ENCODE measurements at regions not wholly inside any gene's neighbourhood (a gene's known extent, or its start where the extent isn't known, plus 50 kb on each side); places are given as distances from the start of the nearest gene placed in this dataset.

DNA sequence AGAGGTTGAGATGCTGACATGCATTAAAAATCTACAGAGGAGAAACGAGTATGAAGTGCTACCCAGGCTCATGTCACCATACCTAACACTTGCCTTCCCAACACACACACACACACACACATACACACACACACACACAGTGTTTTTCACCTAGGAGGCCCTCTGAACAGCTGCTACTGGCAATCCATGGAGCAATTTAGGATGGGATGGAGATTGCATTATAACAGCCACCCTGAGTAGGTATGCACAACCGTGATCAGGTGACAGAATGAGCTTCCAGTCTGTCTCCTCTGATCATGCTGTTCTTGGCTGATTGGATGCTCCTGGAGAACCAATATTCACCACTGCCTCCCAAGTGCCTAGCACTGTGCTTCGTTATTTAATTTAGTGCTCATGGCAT is 528.5 kb upstream of the CDH5 start:
- no peaks in the 10 kb centered on the region for H4K20me1 ChIP-seq (ENCODE audit: insufficient read depth, low read length)
- no peak overlapping the region for H3K18ac ChIP-seq (ENCODE audit: low read depth, low read length)
- in situ Hi-C loops (cut with MboI; ENCODE audit: low sequenced_read_pairs) (no loop called here), dilution Hi-C loops (cut with HindIII; ENCODE audit: low sequenced_read_pairs, unreplicated experiment) (no loop called here), intact Hi-C loops (cut with micrococcal nuclease) (no loop called here)
- no peaks in the 10 kb centered on the region; the same call in 1 of the 2 replicates for H3K4me1 ChIP-seq (ENCODE audit: control insufficient read depth, insufficient read depth, low read length)
- WGBS, 2 experiments (ENCODE audit: extremely low coverage in 2 of 2, insufficient read length in 1 of 2) = 100% methylated on average over 1 of the region's 3 CpGs; no CpG with 5 or more reads in 1 of the 2 experiments
- H4K8ac ChIP-seq (ENCODE audit: low read depth in 2 of 2, low read length in 2 of 2) = no peak overlapping the region
- H3K9me3 ChIP-seq (ENCODE audit: control insufficient read depth, insufficient read depth, low read length) = no peaks in the 10 kb centered on the region
- TF ChIP-seq MAFK (IDR thresholded peaks at IDR 0.05; ENCODE audit: low read depth, low read length) (no peak), RAD21 (IDR thresholded peaks at IDR 0.05; ENCODE audit: low read length) (no peak), CHD1 (IDR thresholded peaks at IDR 0.05; ENCODE audit: low read depth, low read length) (no peak), CEBPB (IDR thresholded peaks at IDR 0.05; ENCODE audit: low read depth, low read length) (no peak), POLR2A (IDR thresholded peaks at IDR 0.05; ENCODE audit: low read depth, low read length) (no peak), USF2 (IDR thresholded peaks at IDR 0.05; ENCODE audit: low read depth, low read length) (no peak)
- no peak overlapping the region for H2AFZ ChIP-seq (replicated peaks; ENCODE audit: low read length, poor library complexity)
- no peak overlapping the region for H3K4me2 ChIP-seq (ENCODE audit: low read depth, low read length)
- H3K27me3 ChIP-seq (ENCODE audit: control insufficient read depth, insufficient read depth, low read length) = peaks cover 4% of the 10 kb centered on the region; the same call in 1 of the 2 replicates
- POLR2A ChIA-PET (ENCODE audit: unreplicated experiment) = no interaction called here
- no peak overlapping the region for H2BK5ac ChIP-seq (ENCODE audit: low read depth, low read length, poor library complexity, severe bottlenecking)
- H4K5ac ChIP-seq (ENCODE audit: low read depth, low read length) = no peak overlapping the region
- no peak overlapping the region for H2BK120ac ChIP-seq (ENCODE audit: low read depth, low read length)
- no peaks in the 10 kb centered on the region for H3K79me1 ChIP-seq (ENCODE audit: low read depth in 1 of 2, low read length in 2 of 2)
- no peak overlapping the region for H3K14ac ChIP-seq (replicated peaks; ENCODE audit: low read depth, low read length)
- H3K23ac ChIP-seq (ENCODE audit: low read depth, low read length) = no peak overlapping the region
- H3K9ac ChIP-seq (ENCODE audit: low read depth, low read length) = no peak overlapping the region
- no peak overlapping the region for H3K56ac ChIP-seq (ENCODE audit: extremely low read depth, insufficient read depth, low read length)
- H3K9me1 ChIP-seq (ENCODE audit: insufficient read depth, low read length) = no peaks in the 10 kb centered on the region
- no peak overlapping the region for H4K91ac ChIP-seq (ENCODE audit: insufficient read depth, low read depth, low read length)
- H3K4ac ChIP-seq (ENCODE audit: low read depth, low read length) = no peak overlapping the region
- H2AK5ac ChIP-seq (ENCODE audit: low read depth, low read length) = no peak overlapping the region
- BruUV-seq (replicated peaks) = no TSS peak
- H2AK9ac ChIP-seq (replicated peaks; ENCODE audit: low read depth, low read length, poor library complexity) = no peak overlapping the region
- CTCF ChIA-PET = no interaction called here
- H2BK15ac ChIP-seq (ENCODE audit: low read depth, low read length) = no peak overlapping the region
- DNase-seq (no peak), ATAC-seq (ENCODE audit: low read depth) (no peak)
- no peak overlapping the region for H3K4me3 ChIP-seq (ENCODE audit: insufficient read depth, low read depth, low read length)
- no peak overlapping the region for H3K27ac ChIP-seq (ENCODE audit: insufficient read depth, low read length)
- no peaks in the 10 kb centered on the region for H3K36me3 ChIP-seq (ENCODE audit: control insufficient read depth, insufficient read depth, low read length)
- H2BK20ac ChIP-seq (ENCODE audit: low read depth, low read length) = no peak overlapping the region
